ENCODE measurements at regions not wholly inside any gene's neighbourhood (a gene's known extent, or its start where the extent isn't known, plus 50 kb on each side); places are given as distances from the start of the nearest gene placed in this dataset.
A peak's percentile ranks its signal among the peaks of the same experiment; 100 is the strongest.

DNA sequence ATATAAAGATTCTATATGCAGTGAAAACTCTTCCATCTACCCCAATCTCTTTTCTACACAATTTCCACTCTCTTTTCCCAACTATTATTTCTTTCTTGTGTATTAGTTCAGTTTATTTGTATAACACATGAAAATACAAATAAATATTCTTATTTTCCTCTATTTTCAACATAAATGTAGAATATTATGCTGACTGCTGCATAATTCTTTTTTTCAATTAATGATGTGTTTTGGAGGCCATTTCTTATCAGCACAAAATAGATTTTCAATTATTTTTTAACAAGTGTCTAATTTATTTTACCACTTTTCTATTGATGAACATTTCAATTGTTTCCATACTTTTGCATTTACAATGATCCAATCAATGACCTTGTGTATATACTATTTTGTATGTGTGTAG is 557.7 kb upstream of the NR3C2 start:
- Mint-ChIP-seq H3K36me3 (no peaks in the 10 kb centered on the region), H3K27ac (no peak overlapping the region)

GRCh38 chr4:148998719-148999118 is 556.5 kb upstream of the NR3C2 start:
- H3K4me1 Mint-ChIP-seq (ENCODE audit: unreplicated experiment) = no peaks in the 10 kb centered on the region
- H3K27me3 Mint-ChIP-seq = no peaks in the 10 kb centered on the region
- no peaks in the 10 kb centered on the region for H3K36me3 Mint-ChIP-seq
- no peak overlapping the region for H3K4me3 Mint-ChIP-seq
- DNase-seq (ENCODE audit: extremely low spot score, unreplicated experiment) = no peak
- H3K27ac Mint-ChIP-seq = no peak overlapping the region
- no peaks in the 10 kb centered on the region for H3K9me3 Mint-ChIP-seq
- TF ChIP-seq, protein P1, sequence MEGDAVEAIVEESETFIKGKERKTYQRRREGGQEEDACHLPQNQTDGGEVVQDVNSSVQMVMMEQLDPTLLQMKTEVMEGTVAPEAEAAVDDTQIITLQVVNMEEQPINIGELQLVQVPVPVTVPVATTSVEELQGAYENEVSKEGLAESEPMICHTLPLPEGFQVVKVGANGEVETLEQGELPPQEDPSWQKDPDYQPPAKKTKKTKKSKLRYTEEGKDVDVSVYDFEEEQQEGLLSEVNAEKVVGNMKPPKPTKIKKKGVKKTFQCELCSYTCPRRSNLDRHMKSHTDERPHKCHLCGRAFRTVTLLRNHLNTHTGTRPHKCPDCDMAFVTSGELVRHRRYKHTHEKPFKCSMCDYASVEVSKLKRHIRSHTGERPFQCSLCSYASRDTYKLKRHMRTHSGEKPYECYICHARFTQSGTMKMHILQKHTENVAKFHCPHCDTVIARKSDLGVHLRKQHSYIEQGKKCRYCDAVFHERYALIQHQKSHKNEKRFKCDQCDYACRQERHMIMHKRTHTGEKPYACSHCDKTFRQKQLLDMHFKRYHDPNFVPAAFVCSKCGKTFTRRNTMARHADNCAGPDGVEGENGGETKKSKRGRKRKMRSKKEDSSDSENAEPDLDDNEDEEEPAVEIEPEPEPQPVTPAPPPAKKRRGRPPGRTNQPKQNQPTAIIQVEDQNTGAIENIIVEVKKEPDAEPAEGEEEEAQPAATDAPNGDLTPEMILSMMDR (conservative IDR thresholded peaks at IDR 0.05) = peak; percentile 61

More for the DNA sequence above, 557.7 kb upstream of the NR3C2 start:
- no peak overlapping the region for H3K4me3 Mint-ChIP-seq
- H3K9me3 Mint-ChIP-seq = no peaks in the 10 kb centered on the region
- TF ChIP-seq, protein P1 (conservative IDR thresholded peaks at IDR 0.05) = no peak
- DNase-seq (ENCODE audit: extremely low spot score, unreplicated experiment) = no peak
- H3K27me3 Mint-ChIP-seq = no peaks in the 10 kb centered on the region
- no peaks in the 10 kb centered on the region for H3K4me1 Mint-ChIP-seq (ENCODE audit: unreplicated experiment)

- H3K4me3 Mint-ChIP-seq = no peak overlapping the region
- H3K9me3 Mint-ChIP-seq = peaks cover 7% of the 10 kb centered on the region
- H3K27ac Mint-ChIP-seq = no peak overlapping the region
- peaks cover 3% of the 10 kb centered on the region for H3K4me1 Mint-ChIP-seq (ENCODE audit: unreplicated experiment)
- H3K27me3 Mint-ChIP-seq = peaks cover 3% of the 10 kb centered on the region
- no peak for DNase-seq (ENCODE audit: extremely low spot score, unreplicated experiment)
- no peaks in the 10 kb centered on the region for H3K36me3 Mint-ChIP-seq
- TF ChIP-seq, protein P1 (conservative IDR thresholded peaks at IDR 0.05) = no peak
Measured at GRCh38 chr4:148986951-148987350, 544.7 kb upstream of the NR3C2 start.

GRCh38 chr4:148984951-148985350 is 542.7 kb upstream of the NR3C2 start:
- DNase-seq (ENCODE audit: extremely low spot score, unreplicated experiment) = no peak
- H3K36me3 Mint-ChIP-seq = no peaks in the 10 kb centered on the region
- no peak overlapping the region for H3K27ac Mint-ChIP-seq
- TF ChIP-seq, protein P1 (conservative IDR thresholded peaks at IDR 0.05) = no peak
- peaks cover 3% of the 10 kb centered on the region for H3K27me3 Mint-ChIP-seq
- H3K4me1 Mint-ChIP-seq (ENCODE audit: unreplicated experiment) = peaks cover 3% of the 10 kb centered on the region
- no peak overlapping the region for H3K4me3 Mint-ChIP-seq
- peaks cover 7% of the 10 kb centered on the region for H3K9me3 Mint-ChIP-seq

- no peak for DNase-seq (ENCODE audit: extremely low spot score, unreplicated experiment)
- Mint-ChIP-seq H3K27me3 (peaks cover 3% of the 10 kb centered on the region), H3K27ac (no peak overlapping the region), H3K4me1 (ENCODE audit: unreplicated experiment) (no peaks in the 10 kb centered on the region), H3K9me3 (peaks cover 7% of the 10 kb centered on the region), H3K36me3 (no peaks in the 10 kb centered on the region), H3K4me3 (no peak overlapping the region)
- TF ChIP-seq, protein P1 (conservative IDR thresholded peaks at IDR 0.05) = no peak
Measured at GRCh38 chr4:148982200-148982599, 540.0 kb upstream of the NR3C2 start.
